ENCODE measurements at regions not wholly inside any gene's neighbourhood (a gene's known extent, or its start where the extent isn't known, plus 50 kb on each side); places are given as distances from the start of the nearest gene placed in this dataset.
"Not testable (repeated sequence)": the region's sequence is repeated elsewhere in the genome, so short reads cannot be mapped to it uniquely, and the experiment has no call there.

DNA sequence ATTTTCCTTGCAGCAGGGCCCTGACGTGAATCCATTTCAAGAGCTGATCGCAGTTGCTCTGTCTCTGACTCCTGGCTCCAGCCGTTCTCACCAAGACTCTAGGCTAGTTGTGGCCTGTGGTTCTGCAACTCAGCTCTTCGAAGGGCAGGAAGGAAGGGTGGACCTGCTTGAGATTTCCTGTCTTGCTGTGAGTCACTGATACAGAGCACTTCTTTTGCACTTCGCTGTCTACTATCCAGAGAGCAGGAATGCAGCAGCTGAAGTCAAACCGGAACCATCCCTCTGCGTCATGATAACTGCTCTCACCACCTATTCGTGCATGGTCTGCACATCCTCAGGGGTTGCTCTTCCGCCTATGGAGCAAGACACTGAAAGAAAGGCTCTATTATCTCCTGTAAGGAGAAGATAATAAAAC is 59.7 kb downstream of the RAP2B start:
- peak; percentile 68 for DNase-seq

DNA sequence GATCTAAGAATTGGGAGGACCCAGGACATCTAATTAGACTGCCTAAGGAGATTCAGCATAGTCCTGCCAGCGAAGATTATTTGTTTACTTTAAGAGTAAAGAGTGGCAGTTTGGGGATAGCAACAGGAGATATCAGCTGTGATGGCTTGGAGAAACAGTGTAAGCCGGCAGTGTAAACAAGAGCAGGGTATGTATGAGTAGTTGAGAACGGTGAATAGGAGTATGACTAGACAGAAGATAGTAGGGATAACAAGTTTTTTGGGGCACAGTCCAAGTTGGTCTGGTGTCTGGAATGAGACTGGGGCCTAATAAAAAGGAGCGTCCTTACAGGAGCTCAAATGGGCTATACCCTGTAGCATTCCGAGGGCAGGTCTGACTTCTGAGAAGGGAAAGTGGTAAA is 64.9 kb downstream of the RAP2B start:
- DNase-seq, result not testable (repeated sequence)

DNA sequence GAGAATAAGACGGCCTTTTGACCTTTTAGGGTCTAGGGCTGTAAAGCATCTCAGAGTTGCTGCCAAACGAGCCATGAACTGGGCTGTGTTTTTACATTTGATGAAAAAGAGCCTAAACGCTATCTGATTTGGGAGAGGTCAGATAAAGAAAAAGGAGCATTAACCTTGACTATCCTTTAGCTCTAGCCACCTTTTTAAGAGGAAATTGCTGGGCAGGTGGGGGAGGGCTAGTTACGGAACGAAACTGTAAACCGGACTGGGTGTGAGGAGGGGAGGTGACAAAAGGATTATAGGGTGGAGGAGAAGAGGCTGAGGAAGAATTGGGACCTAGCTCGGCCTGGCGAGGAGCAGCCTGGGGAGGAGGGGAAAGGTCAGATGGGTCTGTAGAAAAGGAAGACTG is 68.4 kb downstream of the RAP2B start:
- not testable (repeated sequence) for DNase-seq

DNA sequence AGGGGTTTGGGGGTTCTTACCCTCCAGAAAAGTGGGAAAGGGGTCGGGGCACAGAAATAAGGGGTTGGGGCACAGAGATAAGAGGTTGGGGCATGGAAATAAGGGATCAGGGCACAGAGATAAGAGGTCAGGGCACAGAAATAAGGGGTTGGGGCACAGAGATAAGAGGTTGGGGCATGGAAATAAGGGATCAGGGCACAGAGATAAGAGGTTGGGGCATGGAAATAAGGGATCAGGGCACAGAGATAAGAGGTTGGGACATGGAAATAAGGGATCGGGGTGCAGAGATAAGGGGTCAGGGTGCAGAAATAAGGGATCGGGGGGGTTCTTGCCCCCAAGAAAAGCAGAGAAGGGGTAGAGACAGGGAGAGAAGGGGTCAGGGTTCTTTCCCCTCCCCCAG is 69.2 kb downstream of the RAP2B start:
- DNase-seq, result not testable (repeated sequence)

DNA sequence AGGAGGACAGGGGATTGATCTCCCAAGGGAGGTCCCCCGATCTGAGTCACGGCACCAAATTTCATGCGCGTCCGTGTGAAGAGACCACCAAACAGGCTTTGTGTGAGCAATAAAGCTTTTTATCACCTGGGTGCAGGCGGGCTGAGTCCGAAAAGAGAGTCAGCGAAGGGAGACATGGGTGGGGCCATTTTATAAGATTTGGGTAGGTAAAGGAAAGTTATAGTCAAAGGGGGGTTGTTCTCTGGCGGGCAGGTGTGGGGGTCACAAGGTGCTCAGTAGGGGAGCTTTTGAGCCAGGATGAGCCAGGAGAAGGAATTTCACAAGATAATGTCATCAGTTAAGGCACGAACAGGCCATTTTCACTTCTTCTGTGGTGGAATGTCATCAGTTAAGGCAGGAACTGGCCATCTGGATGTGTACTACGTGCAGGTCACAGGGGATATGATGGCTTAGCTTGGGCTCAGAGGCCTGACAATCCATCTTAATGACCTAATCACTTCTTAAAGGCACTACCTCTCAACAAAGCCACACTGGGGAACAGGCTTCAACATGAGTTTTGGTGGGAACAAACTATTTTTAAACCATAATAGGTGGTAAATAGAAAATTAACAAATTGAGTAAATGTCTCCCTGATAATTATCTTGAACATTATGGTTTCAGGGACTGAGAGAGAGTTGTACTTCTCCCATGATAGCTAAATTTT is 70.2 kb downstream of the RAP2B start:
- not testable (repeated sequence) for DNase-seq

DNA sequence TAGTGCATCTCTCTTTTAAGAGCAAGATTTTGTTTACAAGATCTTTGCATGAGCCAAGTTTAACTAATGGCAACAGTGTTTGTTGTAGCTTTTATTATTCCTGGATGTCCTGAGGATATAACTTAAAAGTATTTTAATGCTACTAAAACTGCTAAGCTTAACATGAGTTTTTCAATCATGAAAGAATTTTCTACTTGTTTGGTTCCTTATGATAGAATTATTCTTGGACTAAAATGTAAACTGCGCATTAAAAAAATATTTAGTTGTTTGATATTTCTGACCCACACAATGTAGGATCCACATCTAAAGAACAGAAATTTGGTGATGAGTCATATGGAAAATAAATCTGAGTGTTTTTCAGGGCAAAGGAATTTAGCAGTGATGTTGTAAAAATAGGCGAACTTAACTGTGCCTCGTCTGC is 70.8 kb downstream of the RAP2B start:
- no peak for DNase-seq

DNA sequence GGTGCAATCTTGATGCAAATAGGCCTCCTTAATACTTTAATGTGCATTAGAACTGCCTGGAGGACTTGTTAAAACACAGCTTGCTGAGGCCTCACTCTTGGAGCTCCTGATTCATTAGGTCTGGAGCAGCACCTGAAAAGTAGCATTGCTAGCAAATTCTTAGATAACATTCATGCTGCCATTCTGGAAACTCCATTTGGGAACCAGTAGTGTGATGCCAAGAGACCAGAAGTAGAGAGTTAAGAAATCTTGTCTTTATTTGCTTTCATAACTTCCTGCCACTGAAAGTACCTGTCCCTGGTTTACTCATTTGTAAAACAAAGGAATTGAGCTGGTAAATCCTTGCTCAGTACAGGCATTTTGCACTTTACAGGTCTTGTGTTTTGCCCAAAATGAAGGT is 72.0 kb downstream of the RAP2B start:
- no peak for DNase-seq

DNA sequence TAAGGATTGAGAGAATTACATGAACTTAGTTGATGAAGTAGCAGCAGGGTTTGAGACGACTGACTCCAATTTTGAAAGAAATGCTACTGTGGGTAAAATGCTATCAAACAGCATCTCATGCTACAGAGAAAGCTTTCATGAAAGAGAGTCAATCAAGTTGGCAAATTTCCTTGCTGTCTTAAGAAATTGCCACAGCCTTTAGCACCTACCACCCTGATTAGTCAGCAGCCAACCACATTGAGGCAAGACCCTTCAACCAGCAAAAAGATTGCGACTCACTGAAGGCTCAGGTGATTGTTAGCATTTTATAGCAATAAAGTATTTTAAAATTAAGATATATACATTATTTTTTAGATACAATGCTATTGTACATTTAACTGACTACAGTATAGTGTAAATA is 80.9 kb downstream of the RAP2B start:
- DNase-seq, result no peak

DNA sequence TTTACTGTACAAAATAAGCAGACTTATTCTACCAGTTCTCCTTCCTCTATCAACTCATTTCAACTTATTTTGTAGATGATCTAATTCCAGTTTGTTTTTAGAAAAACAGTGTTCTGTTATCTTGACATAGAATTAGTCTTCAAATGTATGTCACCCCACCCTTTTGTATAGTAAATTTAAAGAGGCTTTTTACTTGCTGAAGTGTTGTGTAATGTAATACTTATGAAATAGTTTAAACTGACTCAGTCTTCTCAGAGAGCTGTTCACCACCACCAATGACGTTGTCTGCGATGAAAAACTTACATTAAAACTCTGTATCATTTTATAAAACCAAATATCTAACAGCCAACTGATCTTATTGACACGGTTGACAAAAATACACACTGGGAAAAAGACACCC is 82.9 kb downstream of the RAP2B start:
- DNase-seq, result no peak

DNA sequence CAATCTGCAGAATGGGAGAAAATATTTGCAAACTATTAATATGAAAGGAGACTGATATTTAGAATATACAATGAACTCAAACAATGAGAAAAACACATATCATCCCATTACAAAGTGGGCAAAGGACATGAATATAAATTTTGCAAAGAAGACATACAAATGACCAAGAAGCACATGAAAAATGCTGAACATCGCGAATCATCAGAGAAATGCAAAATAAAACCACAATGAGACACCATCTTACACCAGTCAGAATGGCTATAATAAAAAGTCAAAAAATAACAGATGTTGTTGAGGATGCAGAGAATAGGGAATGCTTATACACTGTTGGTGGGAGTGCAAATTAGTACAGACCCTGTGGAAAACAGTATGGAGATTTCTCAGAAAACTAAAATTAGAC is 83.6 kb downstream of the RAP2B start:
- DNase-seq, result no peak

DNA sequence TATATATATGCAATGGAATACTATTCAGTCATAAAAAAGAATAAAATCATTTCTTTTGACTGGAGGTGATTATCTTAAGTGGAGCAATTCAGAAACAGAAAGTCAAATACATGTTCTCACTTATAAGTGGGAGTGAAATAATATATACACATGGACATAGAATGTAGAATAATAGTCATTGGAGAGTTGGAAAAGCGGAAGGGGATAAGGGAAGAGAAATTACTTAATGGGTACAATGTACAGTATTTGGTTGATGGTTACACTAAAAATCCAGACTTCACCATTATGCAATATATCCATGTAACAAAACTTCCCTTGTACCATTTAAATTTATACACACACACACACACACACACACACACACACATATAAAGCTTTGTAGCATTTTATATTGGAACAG is 84.3 kb downstream of the RAP2B start:
- DNase-seq, result no peak

DNA sequence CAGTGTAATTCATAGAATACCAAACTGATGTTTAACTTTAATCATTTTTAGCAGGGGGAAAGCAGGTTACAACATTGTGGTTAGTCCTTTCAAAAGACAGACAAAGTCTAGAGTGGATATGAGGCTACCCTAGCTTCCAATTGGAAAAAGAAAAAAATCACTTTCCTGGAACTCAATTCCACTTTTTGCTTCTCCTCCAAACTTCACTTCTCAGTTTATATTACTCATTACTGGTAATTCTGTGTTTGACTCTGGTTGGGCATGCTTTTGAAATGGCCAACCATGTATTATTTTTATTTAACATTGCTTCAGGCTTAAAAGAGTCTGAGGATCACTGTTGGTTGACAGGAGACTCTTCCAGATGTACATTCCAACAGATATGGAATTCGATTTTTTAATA is 84.8 kb downstream of the RAP2B start:
- DNase-seq, result no peak

DNA sequence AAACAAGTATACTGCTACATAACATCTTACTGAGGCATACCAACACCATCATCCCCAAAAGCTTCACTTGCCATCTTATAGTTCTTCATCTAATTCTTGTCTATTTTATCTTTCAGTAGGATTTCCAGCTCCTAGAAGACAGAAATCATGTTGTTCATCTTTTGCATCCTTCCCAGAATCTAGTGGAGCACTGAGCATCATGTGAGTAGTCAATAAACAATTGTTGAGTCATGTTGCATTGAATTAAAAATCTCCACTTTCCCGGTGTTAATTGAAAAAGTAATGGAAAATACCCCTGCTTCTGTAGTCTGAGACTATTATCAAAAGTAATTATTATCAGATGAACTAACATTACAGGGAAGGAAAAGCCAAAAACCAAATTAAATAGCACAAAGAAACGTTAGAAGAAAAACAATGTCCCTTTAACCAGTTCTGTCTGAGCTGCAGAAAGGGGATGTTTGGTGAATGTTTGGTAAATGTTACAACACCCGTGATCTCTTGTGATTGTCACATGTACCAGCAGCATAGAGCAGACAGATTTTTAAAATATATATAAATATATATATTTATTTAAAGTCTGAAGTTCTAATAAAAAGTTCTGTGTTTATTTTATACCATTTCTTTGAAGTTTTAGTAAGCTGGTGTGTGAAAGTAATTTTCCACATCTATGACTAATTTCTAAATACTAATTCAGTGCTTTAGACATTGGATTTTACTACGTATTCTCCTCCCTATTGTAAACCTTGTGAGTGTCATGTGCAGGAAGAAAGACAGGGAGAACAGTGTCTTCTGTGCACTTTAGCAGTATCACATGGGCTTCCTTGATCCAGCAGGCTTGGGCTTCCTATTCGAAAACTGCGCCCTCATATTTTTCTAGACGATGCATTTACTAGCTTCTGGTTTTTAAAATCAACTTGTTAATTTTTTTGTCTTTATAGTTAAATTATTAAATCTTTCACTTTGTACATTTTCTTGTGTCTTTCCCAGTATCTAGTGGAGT is 85.6 kb downstream of the RAP2B start:
- DNase-seq, result no peak

DNA sequence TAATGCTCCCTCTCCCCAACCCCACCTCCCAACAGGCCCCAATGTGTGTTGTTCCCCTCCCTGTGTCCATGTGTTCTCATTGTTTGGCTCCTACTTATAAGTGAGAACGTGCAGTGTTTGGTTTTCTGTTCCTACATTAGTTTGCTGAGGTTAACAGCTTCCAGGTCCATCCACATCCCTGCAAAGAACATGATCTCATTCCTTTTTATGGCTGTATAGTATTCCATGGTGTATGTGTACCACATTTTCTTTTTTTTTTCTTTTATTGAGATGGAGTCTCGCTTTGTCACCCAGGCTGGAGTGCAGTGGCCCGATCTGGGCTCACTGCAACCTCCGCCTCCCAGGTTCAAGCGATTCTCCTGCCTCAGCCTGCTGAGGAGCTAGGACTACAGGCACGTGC is 86.8 kb downstream of the RAP2B start:
- DNase-seq, result not testable (repeated sequence)

DNA sequence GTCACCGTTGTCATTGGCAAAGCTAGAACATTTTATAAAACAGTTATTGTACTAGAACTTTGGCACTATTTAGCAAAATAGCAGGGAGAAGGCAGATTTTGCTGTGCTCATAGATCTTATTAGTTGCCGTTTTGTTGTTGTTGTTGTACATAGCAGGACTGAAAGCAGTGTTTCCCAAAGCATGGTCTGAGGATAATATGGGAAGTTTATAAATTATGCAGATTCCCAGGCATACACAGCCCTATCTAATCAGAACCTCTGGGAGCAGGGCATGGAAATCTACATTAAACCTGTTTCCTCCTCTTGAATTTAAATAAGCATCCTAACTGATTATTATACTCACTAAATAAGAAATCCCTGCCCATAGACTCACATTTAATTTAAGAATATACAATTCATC is 87.9 kb downstream of the RAP2B start:
- no peak for DNase-seq

DNA sequence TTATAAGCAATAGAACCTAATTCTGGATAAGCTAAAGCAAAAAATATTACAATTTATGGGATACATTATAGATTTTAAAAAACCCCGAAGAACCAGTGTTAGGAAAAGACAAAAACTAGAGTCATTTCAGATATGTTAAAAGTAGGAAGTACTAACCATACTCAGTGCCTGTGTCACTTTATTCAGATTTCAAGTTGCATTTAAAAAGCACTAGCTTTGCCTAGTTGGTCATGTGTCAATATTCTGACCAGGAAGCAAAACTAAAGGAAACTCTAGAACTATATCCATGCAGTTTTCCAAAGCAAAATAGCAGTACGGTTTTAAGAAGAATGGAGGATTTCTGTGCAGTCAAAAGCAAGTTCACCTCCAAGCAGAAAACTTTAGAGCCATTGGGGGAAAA is 88.4 kb downstream of the RAP2B start:
- no peak for DNase-seq

DNA sequence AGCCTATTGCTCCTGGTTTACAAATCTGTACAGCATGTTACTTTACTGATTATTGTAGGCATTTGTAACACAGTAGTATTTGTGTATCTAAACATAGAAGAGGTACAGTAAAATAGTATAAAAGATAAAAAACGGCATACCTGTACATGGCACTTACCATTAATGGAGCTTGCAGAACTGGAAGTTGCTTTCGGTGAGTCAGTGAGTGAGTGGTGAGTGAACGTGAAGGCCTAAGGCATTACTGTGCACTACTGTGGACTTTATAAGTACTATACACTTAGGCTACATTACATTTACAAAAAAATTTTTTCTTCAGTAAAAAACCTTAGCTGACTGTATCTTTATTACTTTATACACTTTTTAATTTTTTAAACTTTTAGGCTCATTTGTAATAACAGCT is 90.9 kb downstream of the RAP2B start:
- no peak for DNase-seq

DNA sequence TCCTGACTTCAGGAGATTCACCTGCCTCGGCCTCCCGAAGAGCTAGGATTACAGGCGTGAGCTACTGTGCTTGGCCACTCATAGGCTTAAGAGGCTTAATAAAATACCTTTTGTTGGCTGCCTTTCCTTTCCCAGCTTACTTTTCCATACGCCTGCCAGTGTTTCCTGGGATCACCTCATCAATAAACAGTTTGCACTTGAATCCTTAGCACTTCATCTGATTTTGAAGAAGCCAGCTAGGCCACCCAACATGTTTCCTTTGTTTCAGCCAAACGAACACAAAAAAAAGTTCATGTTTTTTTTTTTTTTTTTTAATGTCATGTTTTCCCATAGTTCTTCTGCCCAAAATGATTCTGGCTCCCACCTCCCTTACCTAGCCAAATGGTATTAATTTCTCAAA is 92.3 kb downstream of the RAP2B start:
- DNase-seq, result no peak

DNA sequence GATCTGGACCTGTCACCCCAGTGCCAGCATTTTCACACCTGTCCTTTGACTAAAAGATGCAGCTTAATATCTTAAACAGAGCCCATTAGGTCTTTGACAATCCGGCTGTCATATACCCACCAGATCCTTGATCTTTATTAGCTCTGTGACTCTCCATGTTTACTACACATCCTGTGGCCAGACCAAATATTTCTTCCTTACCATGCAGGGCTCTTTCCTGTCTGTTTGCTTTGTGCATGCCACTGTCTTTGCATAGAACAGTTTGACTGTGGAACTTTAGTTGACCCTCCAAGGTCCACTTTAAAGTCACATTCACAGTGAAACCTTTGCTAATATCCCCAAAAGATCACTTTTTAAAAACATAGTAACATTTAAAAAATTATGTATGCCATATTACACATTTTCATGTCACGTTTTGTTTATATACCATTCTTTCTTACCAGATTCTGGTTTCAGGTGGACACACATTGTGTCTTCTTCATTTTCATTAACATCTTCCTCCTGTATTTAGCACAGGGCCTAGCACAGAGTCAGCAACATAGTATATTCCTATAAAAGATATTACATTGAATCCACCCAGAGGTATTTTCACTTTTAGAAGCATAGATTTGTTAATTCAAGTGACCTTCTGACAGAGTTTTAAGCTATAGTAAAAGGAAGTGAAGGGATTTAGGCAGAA is 95.8 kb downstream of the RAP2B start:
- DNase-seq, result no peak

DNA sequence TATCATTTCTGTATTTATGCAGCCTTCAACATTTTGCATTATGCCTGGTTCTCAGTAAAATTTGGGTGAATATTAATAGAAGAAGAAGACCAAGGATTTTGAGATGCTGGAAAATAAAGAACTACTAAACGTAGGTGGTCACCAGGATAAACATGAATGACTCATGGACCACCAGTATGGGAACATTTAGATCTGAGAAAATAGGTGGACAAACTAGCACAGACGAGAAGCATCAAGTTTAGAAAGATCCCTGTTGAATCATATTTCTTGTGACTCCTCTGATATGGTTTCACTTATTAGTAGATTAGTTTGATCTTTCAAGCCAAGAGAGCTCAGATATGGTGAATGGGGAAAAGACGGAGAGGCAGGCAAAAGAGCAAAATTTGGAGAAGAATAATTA is 97.9 kb downstream of the RAP2B start:
- DNase-seq, result no peak

DNA sequence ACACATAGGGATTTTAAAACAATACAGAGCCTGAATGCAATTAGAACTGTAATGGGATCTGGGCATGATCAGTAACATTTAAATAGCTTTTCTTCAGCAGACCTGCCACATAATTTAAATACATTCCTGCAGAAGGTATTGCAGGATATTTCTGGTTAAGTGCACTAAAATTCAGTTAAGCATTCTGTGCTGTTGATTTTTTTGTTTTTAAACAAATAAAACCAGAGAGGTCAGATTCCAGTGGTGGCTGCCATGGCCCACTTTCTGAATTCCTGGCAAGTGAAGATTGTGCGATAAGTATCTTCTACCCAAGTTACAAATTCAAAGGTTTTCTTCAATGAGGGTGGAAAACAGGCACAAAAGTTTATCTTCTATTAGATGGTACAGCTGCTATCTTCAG is 98.7 kb downstream of the RAP2B start:
- DNase-seq, result no peak

DNA sequence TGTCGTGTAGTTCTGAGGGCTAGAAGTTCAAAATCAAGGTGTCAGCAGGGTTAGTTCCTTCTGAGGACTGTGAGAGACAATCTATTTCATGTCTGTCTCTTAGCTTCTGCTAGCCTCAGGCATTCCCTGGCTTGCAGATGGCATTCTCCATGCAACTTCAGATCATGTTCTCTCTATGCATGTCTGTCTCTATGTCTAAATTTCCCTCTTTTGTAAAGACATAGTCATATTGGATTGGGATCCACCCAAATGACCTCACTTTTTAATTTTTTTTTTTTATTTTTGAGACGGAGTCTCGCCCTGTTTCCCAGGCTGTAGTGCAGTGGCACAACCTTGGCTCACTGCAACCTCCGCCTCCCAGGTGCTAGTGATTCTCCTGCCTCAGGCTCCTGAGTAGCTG is 104.6 kb downstream of the RAP2B start:
- no peak for DNase-seq

DNA sequence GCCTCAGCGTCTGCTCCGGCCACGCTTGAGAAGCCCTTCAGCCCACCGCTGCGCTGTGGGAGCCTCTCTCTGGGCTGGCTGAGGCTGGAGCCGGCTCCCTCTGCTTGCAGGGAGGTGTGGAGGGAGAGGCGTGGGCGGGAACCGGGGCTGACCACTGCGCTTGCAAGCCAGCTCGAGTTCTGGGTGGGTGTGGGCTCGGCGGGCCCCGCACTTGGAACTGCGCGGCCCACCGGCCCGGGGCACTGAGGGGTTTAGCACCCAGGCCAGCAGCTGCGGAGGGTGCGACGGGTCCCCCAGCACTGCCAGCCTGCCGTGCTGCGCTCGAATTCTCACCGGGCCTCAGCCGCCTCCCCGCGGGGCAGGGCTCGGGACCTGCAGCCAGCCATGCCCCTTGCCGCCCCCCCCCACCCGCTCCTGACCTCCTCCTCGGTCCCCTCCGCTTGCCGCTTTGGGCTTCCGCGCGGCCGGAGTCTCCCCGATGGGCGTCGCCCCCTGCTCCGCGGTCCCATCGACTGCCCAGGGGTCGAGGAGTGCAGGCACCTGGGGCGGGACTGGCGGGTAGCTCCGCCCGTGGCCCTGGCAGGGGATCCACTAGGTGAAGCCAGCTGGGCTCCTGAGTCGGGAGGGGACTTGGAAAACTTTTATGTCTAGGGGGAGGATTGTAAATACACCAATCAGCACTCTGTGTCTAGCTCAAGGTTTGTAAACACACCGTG is 106.7 kb downstream of the RAP2B start:
- DNase-seq, result no peak
